Epithelial cell of esophagus (primary cell): ENCODE measurements at regions not wholly inside any gene's neighbourhood (a gene's known extent, or its start where the extent isn't known, plus 50 kb on each side); places are given as distances from the start of the nearest gene placed in this dataset.
"Not testable (repeated sequence)": the region's sequence is repeated elsewhere in the genome, so short reads cannot be mapped to it uniquely, and the experiment has no call there.

Experiments
- DNase-seq: peaks from one replicate; pipeline ENCODE4 v3.0.0; 2010; ENCODE audit warnings: low read depth
- H3K4me3 ChIP-seq: 2 replicates; pipeline ENCODE4 v1.5.1; 2011; ENCODE audit warnings: mild to moderate bottlenecking, low read length, control low read depth
- CTCF ChIP-seq: IDR thresholded peaks from 2 replicates; pipeline ENCODE4 v1.5.1; 2011; ENCODE audit warnings: low read depth, mild to moderate bottlenecking, low read length, control low read depth, inconsistent platforms; ENCODE audit not compliant: insufficient read depth; ENCODE audit errors: missing control alignments

- no peak for TF ChIP-seq CTCF
- H3K4me3 ChIP-seq: no peak overlapping the region
- DNase-seq: no peak
These were observed 279.3 kb upstream of the PDE3A start for GRCh38 chr12:20089077-20089476.

GRCh38 chr12:20093190-20093810, 275.0 kb upstream of the PDE3A start:
- DNase-seq, H3K4me3 ChIP-seq: not testable (repeated sequence)

DNA sequence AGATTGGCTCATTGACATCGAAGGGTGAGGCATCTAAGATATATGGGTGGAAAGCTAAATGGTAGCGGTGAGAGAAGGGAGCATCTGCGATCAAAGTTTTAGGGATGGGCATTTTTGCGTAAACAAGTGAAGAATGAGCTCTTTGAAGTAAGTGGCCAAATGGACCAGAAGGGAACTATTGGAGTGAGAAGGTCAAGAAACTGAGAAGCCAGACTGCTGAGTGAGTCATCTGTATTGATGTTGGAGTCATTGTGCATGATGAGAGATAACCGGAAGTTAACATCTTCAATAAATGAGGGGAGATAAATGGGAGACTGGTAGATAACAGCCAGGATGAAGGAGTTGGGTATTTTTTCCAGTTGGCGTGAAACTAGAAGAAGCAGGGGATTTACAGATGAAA, 271.9 kb upstream of the PDE3A start:
- no peak overlapping the region for H3K4me3 ChIP-seq
- DNase-seq: no peak
- no peak for TF ChIP-seq CTCF

DNA sequence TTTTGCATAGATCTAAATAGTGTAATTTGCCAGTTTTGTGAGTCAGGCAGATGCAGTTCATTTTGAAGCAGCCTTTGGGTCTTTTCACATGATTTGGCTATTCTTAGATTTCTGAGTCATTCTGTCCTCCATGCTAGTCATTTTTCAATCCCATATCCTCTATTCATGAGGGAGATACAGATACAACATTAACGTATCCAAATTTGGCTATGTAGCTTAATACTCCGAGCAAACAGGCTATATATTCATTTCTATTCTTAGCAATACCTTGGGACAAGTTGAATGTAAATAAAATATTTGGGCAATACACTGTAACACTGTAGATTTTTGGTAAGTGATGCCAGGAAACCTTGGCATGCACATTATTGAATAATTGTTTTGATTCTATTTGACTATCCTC, 270.7 kb upstream of the PDE3A start:
- no peak for DNase-seq
- no peak overlapping the region for H3K4me3 ChIP-seq
- TF ChIP-seq CTCF: no peak

DNA sequence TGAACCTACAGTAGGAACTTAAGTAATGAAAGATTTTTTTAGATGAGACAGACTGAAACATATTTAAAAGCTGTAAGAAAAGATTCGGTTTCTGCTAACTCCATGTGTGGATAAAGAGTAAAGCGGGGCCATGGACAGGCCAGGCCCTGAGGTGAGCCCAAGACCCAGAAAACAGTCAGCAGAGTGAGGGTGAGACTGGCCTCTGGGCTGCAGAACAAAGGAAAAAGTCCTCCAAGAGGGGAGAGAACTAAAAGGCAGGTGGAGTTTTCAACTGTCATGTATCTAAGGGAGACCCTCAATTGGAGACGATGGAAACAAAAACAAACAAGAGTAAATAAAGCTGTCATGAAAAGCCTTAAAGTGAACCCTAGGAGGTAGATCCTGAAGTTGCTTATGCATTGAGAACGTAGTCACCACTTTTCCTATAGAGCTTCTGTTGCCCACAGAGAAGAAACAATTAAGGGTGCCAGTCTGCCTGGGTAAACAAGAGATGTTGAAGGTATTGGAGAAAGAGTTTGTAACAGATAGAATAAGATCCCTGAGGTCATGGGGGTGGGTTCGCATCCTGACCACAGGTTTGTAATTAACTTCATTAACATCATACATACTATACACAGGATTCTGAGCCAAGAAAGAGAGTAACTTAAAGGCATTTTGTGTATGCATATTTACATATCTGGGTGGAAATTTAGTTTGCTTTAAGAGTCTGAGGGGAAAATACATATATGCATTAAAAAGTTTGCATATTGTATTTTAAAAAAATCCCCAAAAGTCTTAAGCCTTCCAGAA, 268.7 kb upstream of the PDE3A start:
- no peak for DNase-seq
- H3K4me3 ChIP-seq: no peak overlapping the region
- TF ChIP-seq CTCF: no peak

GRCh38 chr12:20101046-20101445, 267.3 kb upstream of the PDE3A start:
- no peak for TF ChIP-seq CTCF
- DNase-seq: no peak

DNA sequence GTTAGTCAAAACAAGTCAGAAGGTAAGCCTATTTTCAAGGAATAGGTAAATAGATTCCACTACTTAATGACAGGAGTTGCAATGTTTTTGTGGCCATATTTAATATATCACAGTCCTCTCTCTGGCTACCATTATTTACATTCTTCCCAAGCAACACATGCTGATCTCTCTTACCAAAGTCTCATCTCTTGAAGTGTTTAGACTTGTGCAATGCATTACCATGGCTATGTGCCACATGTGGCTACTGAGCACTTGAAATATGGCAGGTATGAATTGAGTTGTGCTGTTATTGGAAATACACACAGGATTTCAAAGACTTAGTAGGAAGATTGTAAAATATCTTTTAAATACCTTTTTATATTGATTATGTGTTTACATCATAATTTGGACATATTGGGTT, 262.4 kb upstream of the PDE3A start:
- H3K4me3 ChIP-seq: no peak overlapping the region
- DNase-seq: no peak
- no peak for TF ChIP-seq CTCF

More at GRCh38 chr12:20101046-20101445, 267.3 kb upstream of the PDE3A start:
- H3K4me3 ChIP-seq: no peak overlapping the region
